GM12878 (cell line): ENCODE measurements at regions not wholly inside any gene's neighbourhood (a gene's known extent, or its start where the extent isn't known, plus 50 kb on each side); places are given as distances from the start of the nearest gene placed in this dataset.

ENCODE experiments used
- ATF3 ChIP-seq: IDR thresholded peaks from 2 replicates; pipeline ENCODE4 v1.6.1; 2011; ENCODE audit warnings: low read depth, mild to moderate bottlenecking, low read length, moderate library complexity, borderline replicate concordance; ENCODE audit errors: extremely low read depth
- EP300 ChIP-seq, 2 experiments: fragments of 150-350 bp in 1 of 2; IDR thresholded peaks; 2 replicates each; pipeline ENCODE4 v1.6.1; 2011 to 2012; ENCODE audit warnings: low read depth in 2 of 2, low read length in 2 of 2, borderline replicate concordance in 1 of 2, improper control_type of control experiment in 1 of 2, inconsistent platforms in 1 of 2; ENCODE audit not compliant: control insufficient read depth in 1 of 2
- EZH2 ChIP-seq: IDR thresholded peaks from 2 replicates; pipeline ENCODE4 v1.6.1; 2012; ENCODE audit warnings: low read depth, mild to moderate bottlenecking, control low read depth, inconsistent platforms, low read length, borderline replicate concordance; ENCODE audit not compliant: control insufficient read depth
- FOXM1 ChIP-seq: IDR thresholded peaks from 2 replicates; pipeline ENCODE4 v1.6.1; 2012; ENCODE audit warnings: low read depth, mild to moderate bottlenecking, inconsistent platforms, low read length, moderate library complexity
- MYB ChIP-seq: fragments of 150-350 bp; IDR thresholded peaks from 2 replicates; pipeline ENCODE4 v1.6.1; 2014; ENCODE audit warnings: mild to moderate bottlenecking, low read depth, low read length, borderline replicate concordance
- POLR2A ChIP-seq: IDR thresholded peaks from 2 replicates; pipeline ENCODE4 v1.6.1; 2011; ENCODE audit warnings: low read depth, mild to moderate bottlenecking, low read length
- POLR2AphosphoS5 ChIP-seq: IDR thresholded peaks from 2 replicates; pipeline ENCODE4 v1.6.1; 2011; ENCODE audit warnings: mild to moderate bottlenecking, low read length, inconsistent platforms
- ZSCAN29 ChIP-seq: fragments of 450-650 bp; IDR thresholded peaks from 2 replicates; pipeline ENCODE4 v1.6.1; 2017; ENCODE audit warnings: mild to moderate bottlenecking, moderate library complexity
- TF ChIP-seq, protein P1 (sequence below), 3 experiments: IDR thresholded peaks in 2 of 3; conservative IDR thresholded peaks in 1 of 3; 2 replicates each; pipeline ENCODE4 v1.5.1; 2011; ENCODE audit warnings: low read depth in 3 of 3, low read length in 3 of 3, mild to moderate bottlenecking in 3 of 3, control low read depth in 2 of 3, moderate library complexity in 2 of 3, inconsistent platforms in 1 of 3, mixed read lengths in 1 of 3; ENCODE audit not compliant: control insufficient read depth in 2 of 3, insufficient read depth in 1 of 3; ENCODE audit errors: extremely low read depth in 1 of 3
- TF ChIP-seq, protein P2 (sequence below): IDR thresholded peaks from 2 replicates; pipeline ENCODE4 v1.6.1; 2012; ENCODE audit warnings: low read depth, low read length, improper control_type of control experiment

GRCh38 chr5:5572010-5572865 is 149.8 kb downstream of the ICE1 start:
- TF ChIP-seq POLR2AphosphoS5 (no peak), POLR2A (no peak), FOXM1 (no peak), MYB (no peak), EP300 (IDR thresholded peaks at IDR 0.05; ENCODE audit: borderline replicate concordance in 1 of 2, control insufficient read depth in 1 of 2, low read depth in 2 of 2, low read length in 2 of 2) (no peak), ZSCAN29 (no peak), EZH2 (no peak), ATF3 (no peak)
- TF ChIP-seq, protein P1, sequence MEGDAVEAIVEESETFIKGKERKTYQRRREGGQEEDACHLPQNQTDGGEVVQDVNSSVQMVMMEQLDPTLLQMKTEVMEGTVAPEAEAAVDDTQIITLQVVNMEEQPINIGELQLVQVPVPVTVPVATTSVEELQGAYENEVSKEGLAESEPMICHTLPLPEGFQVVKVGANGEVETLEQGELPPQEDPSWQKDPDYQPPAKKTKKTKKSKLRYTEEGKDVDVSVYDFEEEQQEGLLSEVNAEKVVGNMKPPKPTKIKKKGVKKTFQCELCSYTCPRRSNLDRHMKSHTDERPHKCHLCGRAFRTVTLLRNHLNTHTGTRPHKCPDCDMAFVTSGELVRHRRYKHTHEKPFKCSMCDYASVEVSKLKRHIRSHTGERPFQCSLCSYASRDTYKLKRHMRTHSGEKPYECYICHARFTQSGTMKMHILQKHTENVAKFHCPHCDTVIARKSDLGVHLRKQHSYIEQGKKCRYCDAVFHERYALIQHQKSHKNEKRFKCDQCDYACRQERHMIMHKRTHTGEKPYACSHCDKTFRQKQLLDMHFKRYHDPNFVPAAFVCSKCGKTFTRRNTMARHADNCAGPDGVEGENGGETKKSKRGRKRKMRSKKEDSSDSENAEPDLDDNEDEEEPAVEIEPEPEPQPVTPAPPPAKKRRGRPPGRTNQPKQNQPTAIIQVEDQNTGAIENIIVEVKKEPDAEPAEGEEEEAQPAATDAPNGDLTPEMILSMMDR (IDR thresholded peaks at IDR 0.05 in 2 of 3, conservative IDR thresholded peaks at IDR 0.05 in 1 of 3; ENCODE audit: control insufficient read depth in 2 of 3, extremely low read depth in 1 of 3, insufficient read depth in 1 of 3, low read depth in 3 of 3, low read length in 3 of 3): no peak
- TF ChIP-seq, protein P2, sequence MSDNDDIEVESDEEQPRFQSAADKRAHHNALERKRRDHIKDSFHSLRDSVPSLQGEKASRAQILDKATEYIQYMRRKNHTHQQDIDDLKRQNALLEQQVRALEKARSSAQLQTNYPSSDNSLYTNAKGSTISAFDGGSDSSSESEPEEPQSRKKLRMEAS: no peak
